CD4-positive, alpha-beta T cell (primary cell): ENCODE measurements at regions not wholly inside any gene's neighbourhood (a gene's known extent, or its start where the extent isn't known, plus 50 kb on each side); places are given as distances from the start of the nearest gene placed in this dataset.

ENCODE experiments used
- ATAC-seq: fragments of 200-7000 bp; cut with Tn5 transposase; one replicate; pipeline ENCODE4 v1.10.0; 2022; ENCODE audit warnings: mild to moderate bottlenecking; ENCODE audit not compliant: poor library complexity
- CTCF ChIA-PET: fragments of 350-600 bp; sonication (Branson Sonifier 250); formaldehyde crosslinking; loops from one replicate; lab custom pipeline; 2021; ENCODE audit warnings: antibody characterized with exemption, inconsistent platforms; lab: Charles Lee
- POLR2A ChIA-PET: fragments of 350-600 bp; sonication (Branson Sonifier 250); formaldehyde crosslinking; loops from one replicate; lab custom pipeline; 2021; ENCODE audit warnings: antibody characterized with exemption, inconsistent platforms; lab: Charles Lee
- DNase-seq, 14 experiments: peaks; one replicate each; pipeline ENCODE4 v3.0.0-alpha.2; 2013 to 2020; ENCODE audit warnings: mixed read lengths in 2 of 14
- H3K27ac ChIP-seq, 2 donors: one replicate each; pipeline versions ENCODE4 v1.5.1 to v1.7.0; 2013; ENCODE audit warnings: low read length in 2 of 2, low read depth in 1 of 2, mild to moderate bottlenecking in 1 of 2
- H3K27me3 ChIP-seq, 2 experiments: 1 replicate in 1 of 2; 2 replicates in 1 of 2; pipeline versions ENCODE4 v1.6.1 to v1.7.0; 2013; ENCODE audit warnings: low read length in 2 of 2, control low read depth in 1 of 2, mild to moderate bottlenecking in 1 of 2, moderate library complexity in 1 of 2; ENCODE audit not compliant: insufficient read depth in 2 of 2, control insufficient read depth in 1 of 2
- H3K36me3 ChIP-seq: one replicate; pipeline ENCODE4 v1.6.1; 2013; ENCODE audit warnings: low read length, control low read depth; ENCODE audit not compliant: insufficient read depth
- H3K4me1 ChIP-seq: one replicate; pipeline ENCODE4 v1.6.1; 2013; ENCODE audit warnings: low read length, control low read depth; ENCODE audit not compliant: insufficient read depth
- H3K4me3 ChIP-seq: one replicate; pipeline ENCODE4 v1.5.1; 2013; ENCODE audit warnings: mild to moderate bottlenecking, low read length, moderate library complexity
- H3K9me3 ChIP-seq, 2 experiments: 1 replicate in 1 of 2; 2 replicates in 1 of 2; pipeline versions ENCODE4 v1.6.1 to v1.7.0; 2013; ENCODE audit warnings: low read length in 2 of 2, mild to moderate bottlenecking in 2 of 2, control low read depth in 1 of 2, moderate library complexity in 1 of 2; ENCODE audit not compliant: control insufficient read depth in 1 of 2, insufficient read depth in 1 of 2
- H3K27ac Mint-ChIP-seq: one replicate; pipeline ENCODE4 v1.8.0; 2020; ENCODE audit warnings: mixed read lengths
- H3K27me3 Mint-ChIP-seq: one replicate; pipeline ENCODE4 v1.8.0; 2021; ENCODE audit warnings: mixed read lengths
- H3K36me3 Mint-ChIP-seq: one replicate; pipeline ENCODE4 v1.8.0; 2021; ENCODE audit warnings: low read depth, mixed read lengths
- H3K4me1 Mint-ChIP-seq: one replicate; pipeline ENCODE4 v1.8.0; 2021; ENCODE audit warnings: low read depth, mixed read lengths
- H3K4me3 Mint-ChIP-seq: one replicate; pipeline ENCODE4 v1.8.0; 2020; ENCODE audit warnings: mild to moderate bottlenecking, mixed read lengths
- H3K9me3 Mint-ChIP-seq: one replicate; pipeline ENCODE4 v1.8.0; 2020; ENCODE audit warnings: mixed read lengths
- CTCF ChIP-seq: fragments of 200-600 bp; IDR thresholded peaks from one replicate; pipeline ENCODE4 v1.8.0; 2022; ENCODE audit warnings: antibody characterized with exemption, mild to moderate bottlenecking
- intact Hi-C, 2 experiments: fragments of 100-400 bp; cut with DNase I in 1 of 2; cut with micrococcal nuclease in 1 of 2; formaldehyde crosslinking; loops; one replicate each; pipeline versions ENCODE4 v1.15.1 to v1.9.0; 2023 to 2025; cut with DNase I, micrococcal nuclease

GRCh38 chrY:20971371-20971770 lies 215.5 kb downstream of the RPS4Y2 start:
- ChIA-PET CTCF (no interaction called here), POLR2A (no interaction called here)
- intact Hi-C loops: loop anchor here in 1 of 2 experiments (5.0 kb wide), 1 partner anchor 291 kb away; no protein-coding TSS in a partner anchor
- no peaks in the 10 kb centered on the region for H3K27me3 Mint-ChIP-seq
- Histone ChIP-seq H3K9me3 (no peaks in the 10 kb centered on the region), H3K4me3 (no peak overlapping the region), H3K27me3 (no peaks in the 10 kb centered on the region), H3K27ac (no peak overlapping the region), H3K36me3 (no peaks in the 10 kb centered on the region), H3K4me1 (no peaks in the 10 kb centered on the region)
- H3K9me3 Mint-ChIP-seq: no peaks in the 10 kb centered on the region
- DNase-seq (no peak), ATAC-seq (no peak)
- H3K36me3 Mint-ChIP-seq: no peaks in the 10 kb centered on the region
- H3K4me1 Mint-ChIP-seq: no peaks in the 10 kb centered on the region
- TF ChIP-seq CTCF: no peak
- no peak overlapping the region for H3K27ac Mint-ChIP-seq
- no peak overlapping the region for H3K4me3 Mint-ChIP-seq

- no peak for DNase-seq
- Histone ChIP-seq H3K27me3 (no peaks in the 10 kb centered on the region), H3K4me1 (peaks cover 8% of the 10 kb centered on the region), H3K27ac (no peak overlapping the region), H3K36me3 (no peaks in the 10 kb centered on the region), H3K4me3 (no peak overlapping the region), H3K9me3 (no peaks in the 10 kb centered on the region)
- no peak overlapping the region for H3K4me3 Mint-ChIP-seq
- ATAC-seq: no peak
- H3K9me3 Mint-ChIP-seq: no peaks in the 10 kb centered on the region
- H3K36me3 Mint-ChIP-seq: no peaks in the 10 kb centered on the region
- no peak overlapping the region for H3K27ac Mint-ChIP-seq
- peaks cover 23% of the 10 kb centered on the region for H3K4me1 Mint-ChIP-seq
- CTCF ChIA-PET: no interaction called here
- no peak for TF ChIP-seq CTCF
- intact Hi-C loops: no loop called here
- POLR2A ChIA-PET: interaction anchor here (1.2 kb wide), 1 partner anchor 410 kb away, joined by 4 read pairs; the partner anchor contains the start of gene EIF1AY
- H3K27me3 Mint-ChIP-seq: no peaks in the 10 kb centered on the region
Observed at GRCh38 chrY:20986037-20986436, 230.1 kb downstream of the RPS4Y2 start.

- no peaks in the 10 kb centered on the region for H3K36me3 ChIP-seq
- peak overlapping the region; percentile 76 for H3K4me3 Mint-ChIP-seq
- H3K27me3 Mint-ChIP-seq: no peaks in the 10 kb centered on the region
- ATAC-seq (no peak), DNase-seq (no peak)
- H3K27me3 ChIP-seq: no peaks in the 10 kb centered on the region
- H3K9me3 ChIP-seq: no peaks in the 10 kb centered on the region
- no peak overlapping the region for H3K4me3 ChIP-seq
- H3K9me3 Mint-ChIP-seq: no peaks in the 10 kb centered on the region
- POLR2A ChIA-PET: no interaction called here
- peak overlapping the region; percentile 98 for H3K27ac Mint-ChIP-seq
- TF ChIP-seq CTCF: no peak
- intact Hi-C loops: no loop called here
- peaks cover 33% of the 10 kb centered on the region for H3K4me1 Mint-ChIP-seq
- no peaks in the 10 kb centered on the region for H3K36me3 Mint-ChIP-seq
- H3K27ac ChIP-seq: no peak overlapping the region
- CTCF ChIA-PET: no interaction called here
- H3K4me1 ChIP-seq: peaks cover 17% of the 10 kb centered on the region
Observed at GRCh38 chrY:20990123-20990522, 234.2 kb downstream of the RPS4Y2 start.
